HCT116 (cell line): ENCODE measurements at regions not wholly inside any gene's neighbourhood (a gene's known extent, or its start where the extent isn't known, plus 50 kb on each side); places are given as distances from the start of the nearest gene placed in this dataset.

Experiments used
- ATAC-seq: fragments of 200-7000 bp; cut with Tn5 transposase; 2 replicates; pipeline ENCODE4 v1.9.1; 2020; ENCODE audit warnings: mild to moderate bottlenecking, moderate library complexity
- BruUV-seq: library from RNA; stranded (reverse); fragments of 400-500 nt; replicated peaks from 2 replicates; lab custom pipeline; 2021; lab: Mats Ljungman, UMichigan
- CTCF ChIA-PET: fragments of 300-600 bp; sonication (Branson Sonifier 250); formaldehyde crosslinking; loops from one replicate; lab custom pipeline; 2021; ENCODE audit warnings: antibody characterized with exemption; lab: Charles Lee
- POLR2A ChIA-PET: fragments of 300-600, 350-600 bp; sonication (Branson Sonifier 250); formaldehyde crosslinking; loops from one replicate; lab custom pipeline; 2021; ENCODE audit warnings: antibody characterized with exemption; lab: Charles Lee
- RAD21 ChIA-PET, 2 experiments: fragments of 300-600 bp; sonication (Branson Sonifier 250); formaldehyde crosslinking; loops; one replicate each; lab custom pipeline; 2023; ENCODE audit warnings: low total read pairs in 2 of 2; ENCODE audit not compliant: uncharacterized antibody in 2 of 2, unreplicated experiment in 2 of 2, low non-redundant PET in 1 of 2; lab: Charles Lee
- DNase-seq: peaks from one replicate; pipeline ENCODE4 v3.0.0-alpha.2; 2010; ENCODE audit warnings: low read depth, low spot score
- H2AFZ ChIP-seq: fragments of 200-600 bp; shearing (Covaris generic), sonication (generic); 2 replicates; pipeline ENCODE4 v1.6.1; 2017; ENCODE audit warnings: low read depth, mixed run types, mixed read lengths, antibody characterized with exemption, low read length; ENCODE audit not compliant: poor library complexity, severe bottlenecking
- H3K27ac ChIP-seq: 2 replicates; pipeline ENCODE4 v1.5.1; 2012; ENCODE audit warnings: low read depth, low read length
- H3K27me3 ChIP-seq: fragments of 200-600 bp; sonication (generic); 2 replicates; pipeline ENCODE4 v1.6.1; 2016; ENCODE audit warnings: mixed run types, low read length, mixed read lengths; ENCODE audit not compliant: insufficient read depth
- H3K36me3 ChIP-seq, 2 experiments: fragments of 200-500 bp in 1 of 2; fragments of 200-600 bp in 1 of 2; sonication (Bioruptor generic) in 1 of 2; sonication (generic) in 1 of 2; 2 replicates each; pipeline versions ENCODE4 v1.5.1 to v1.6.1; 2014 to 2016; ENCODE audit warnings: low read length in 2 of 2, inconsistent platforms in 1 of 2, mixed read lengths in 1 of 2, mixed run types in 1 of 2; ENCODE audit not compliant: insufficient read depth in 2 of 2, control insufficient read depth in 1 of 2
- H3K4me1 ChIP-seq, 2 experiments: fragments of 200-600 bp in 1 of 2; sonication (generic) in 1 of 2; 2 replicates each; pipeline versions ENCODE4 v1.5.1 to v1.6.1; 2012 to 2017; ENCODE audit warnings: low read length in 2 of 2, inconsistent platforms in 1 of 2, mild to moderate bottlenecking in 1 of 2, mixed read lengths in 1 of 2, mixed run types in 1 of 2, moderate library complexity in 1 of 2; ENCODE audit not compliant: insufficient read depth in 2 of 2, control insufficient read depth in 1 of 2
- H3K4me2 ChIP-seq: fragments of 200-600 bp; sonication (generic); 2 replicates; pipeline ENCODE4 v1.6.1; 2017; ENCODE audit warnings: mixed run types, low read length, mixed read lengths
- H3K4me3 ChIP-seq, 2 experiments: fragments of 200-600 bp in 1 of 2; sonication (generic) in 1 of 2; replicated peaks in 1 of 2; 2 replicates each; pipeline ENCODE4 v1.5.1; 2011 to 2016; ENCODE audit warnings: low read length in 2 of 2, control low read depth in 1 of 2, low read depth in 1 of 2, mild to moderate bottlenecking in 1 of 2, mixed read lengths in 1 of 2, mixed run types in 1 of 2
- H3K79me2 ChIP-seq: fragments of 200-600 bp; sonication (generic); 2 replicates; pipeline ENCODE4 v1.6.1; 2017; ENCODE audit warnings: mild to moderate bottlenecking, mixed run types, low read length, moderate library complexity, mixed read lengths; ENCODE audit not compliant: insufficient read depth
- H3K9ac ChIP-seq: fragments of 200-600 bp; sonication (generic); 2 replicates; pipeline ENCODE4 v1.6.1; 2016; ENCODE audit warnings: low read length, mixed read lengths
- H3K9me2 ChIP-seq: fragments of 200-600 bp; sonication (generic), shearing (Covaris generic); 2 replicates; pipeline ENCODE4 v1.6.1; 2017; ENCODE audit warnings: mixed run types, mild to moderate bottlenecking, moderate library complexity; ENCODE audit not compliant: insufficient read depth
- H3K9me3 ChIP-seq, 2 experiments: fragments of 200-500 bp in 1 of 2; fragments of 200-600 bp in 1 of 2; sonication (Bioruptor generic) in 1 of 2; sonication (generic) in 1 of 2; 2 replicates each; pipeline ENCODE4 v1.6.1; 2014 to 2017; ENCODE audit warnings: low read length in 2 of 2, mixed read lengths in 2 of 2, inconsistent platforms in 1 of 2, low read depth in 1 of 2, mild to moderate bottlenecking in 1 of 2, mixed run types in 1 of 2, moderate library complexity in 1 of 2; ENCODE audit not compliant: control insufficient read depth in 1 of 2, insufficient read depth in 1 of 2
- H4K20me1 ChIP-seq: fragments of 200-600 bp; sonication (generic), shearing (Covaris generic); 2 replicates; pipeline ENCODE4 v1.6.1; 2017; ENCODE audit warnings: mixed run types, mild to moderate bottlenecking, moderate library complexity; ENCODE audit not compliant: insufficient read depth
- CBX3 ChIP-seq: IDR thresholded peaks from 2 replicates; pipeline ENCODE4 v1.6.1; 2012; ENCODE audit warnings: low read depth
- EZH2phosphoT487 ChIP-seq: fragments of 200-600 bp; IDR thresholded peaks from 2 replicates; pipeline ENCODE4 v1.6.1; 2018; ENCODE audit warnings: antibody characterized with exemption, borderline replicate concordance
- POLR2A ChIP-seq: IDR thresholded peaks from 2 replicates; pipeline ENCODE4 v1.7.0; 2011; ENCODE audit warnings: borderline replicate concordance; ENCODE audit not compliant: insufficient read depth, insufficient read length; ENCODE audit errors: extremely low read depth
- POLR2AphosphoS5 ChIP-seq: IDR thresholded peaks from 2 replicates; pipeline ENCODE4 v1.6.1; 2011; ENCODE audit warnings: mild to moderate bottlenecking, low read depth, low read length, moderate library complexity
- RAD21 ChIP-seq: IDR thresholded peaks from 2 replicates; pipeline ENCODE4 v1.6.1; 2012; ENCODE audit warnings: low read depth, mild to moderate bottlenecking
- SIN3A ChIP-seq: IDR thresholded peaks from 2 replicates; pipeline ENCODE4 v1.6.1; 2012; ENCODE audit warnings: low read depth
- SP1 ChIP-seq: IDR thresholded peaks from 2 replicates; pipeline ENCODE4 v1.6.1; 2012; ENCODE audit warnings: low read depth
- SRF ChIP-seq: IDR thresholded peaks from 2 replicates; pipeline ENCODE4 v1.6.1; 2012; ENCODE audit warnings: low read depth
- TCF7L2 ChIP-seq: IDR thresholded peaks from 2 replicates; pipeline ENCODE4 v1.7.0; 2011; ENCODE audit warnings: borderline replicate concordance, inconsistent platforms; ENCODE audit not compliant: insufficient read depth, insufficient read length; ENCODE audit errors: extremely low read depth
- ZFX ChIP-seq: fragments of 450-650 bp; IDR thresholded peaks from 2 replicates; pipeline ENCODE4 v1.6.1; 2017
- ZNF274 ChIP-seq: fragments of 200-500 bp; sonication (Bioruptor generic); IDR thresholded peaks from 2 replicates; pipeline ENCODE4 v1.6.1; 2014; ENCODE audit warnings: mild to moderate bottlenecking, low read depth, low read length, inconsistent platforms
- intact Hi-C: fragments of 100-400 bp; cut with micrococcal nuclease; formaldehyde crosslinking; loops from 2 replicates; pipeline ENCODE4 v1.10.0; 2022
- TF ChIP-seq, protein P1 (sequence below), 3 experiments: fragments of 200-600 bp in 1 of 3; sonication (generic) in 1 of 3; IDR thresholded peaks in 2 of 3; conservative IDR thresholded peaks in 1 of 3; 2 replicates each; pipeline ENCODE4 v1.5.1; 2012 to 2017; ENCODE audit warnings: low read depth in 2 of 3, low read length in 2 of 3, antibody characterized with exemption in 1 of 3, borderline replicate concordance in 1 of 3, control low read depth in 1 of 3, mild to moderate bottlenecking in 1 of 3, mixed read lengths in 1 of 3, mixed run types in 1 of 3, moderate library complexity in 1 of 3; ENCODE audit not compliant: insufficient read depth in 1 of 3
- TF ChIP-seq, protein P2 (sequence below): IDR thresholded peaks from 2 replicates; pipeline ENCODE4 v1.6.1; 2012; ENCODE audit warnings: low read depth
- TF ChIP-seq, protein P3 (sequence below): IDR thresholded peaks from 2 replicates; pipeline ENCODE4 v1.6.1; 2012

DNA sequence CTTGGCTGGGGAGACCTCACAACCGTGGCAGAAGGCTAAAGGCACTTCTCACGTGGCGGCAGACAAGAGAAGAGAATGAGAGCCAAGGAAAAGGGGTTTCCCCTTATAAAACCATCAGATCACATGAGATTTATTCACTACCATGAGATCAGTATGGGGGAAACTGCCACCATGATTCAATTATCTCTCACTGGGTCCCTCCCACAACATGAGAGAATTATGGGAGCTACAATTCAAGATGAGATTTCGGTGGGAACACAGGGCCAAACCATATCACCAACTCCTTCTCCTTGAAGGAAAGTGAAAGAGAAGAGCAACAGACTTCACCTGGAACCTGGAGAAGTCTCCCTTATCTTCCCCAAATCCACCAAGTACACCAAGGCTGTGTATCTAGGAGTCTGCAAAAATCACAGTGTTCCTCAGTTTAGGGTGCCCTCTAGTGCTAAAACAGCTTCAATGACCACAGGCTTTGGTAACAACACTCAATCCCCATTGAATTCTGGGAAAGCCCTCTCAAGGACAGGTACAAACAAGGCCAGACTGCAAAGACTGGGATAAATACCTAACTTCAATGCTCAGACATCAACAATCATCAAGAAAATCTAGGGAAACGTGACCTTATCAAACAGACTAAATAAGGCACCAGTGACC, 148.8 kb upstream of the SRD5A2 start:
- no peaks in the 10 kb centered on the region for H3K27me3 ChIP-seq
- no TSS peak for BruUV-seq
- ChIA-PET RAD21 (no interaction called here), POLR2A (no interaction called here), CTCF (no interaction called here)
- H3K4me3 ChIP-seq, result no peak overlapping the region
- H3K4me2 ChIP-seq, result no peak overlapping the region
- intact Hi-C loops, result no loop called here
- no peak overlapping the region for H3K27ac ChIP-seq
- no peak overlapping the region for H3K9ac ChIP-seq
- TF ChIP-seq SP1 (no peak), SRF (no peak), CBX3 (no peak), RAD21 (peak; percentile 78), POLR2AphosphoS5 (no peak), SIN3A (no peak), TCF7L2 (no peak), EZH2phosphoT487 (no peak), POLR2A (no peak), ZNF274 (no peak), ZFX (no peak)
- TF ChIP-seq, protein P1, sequence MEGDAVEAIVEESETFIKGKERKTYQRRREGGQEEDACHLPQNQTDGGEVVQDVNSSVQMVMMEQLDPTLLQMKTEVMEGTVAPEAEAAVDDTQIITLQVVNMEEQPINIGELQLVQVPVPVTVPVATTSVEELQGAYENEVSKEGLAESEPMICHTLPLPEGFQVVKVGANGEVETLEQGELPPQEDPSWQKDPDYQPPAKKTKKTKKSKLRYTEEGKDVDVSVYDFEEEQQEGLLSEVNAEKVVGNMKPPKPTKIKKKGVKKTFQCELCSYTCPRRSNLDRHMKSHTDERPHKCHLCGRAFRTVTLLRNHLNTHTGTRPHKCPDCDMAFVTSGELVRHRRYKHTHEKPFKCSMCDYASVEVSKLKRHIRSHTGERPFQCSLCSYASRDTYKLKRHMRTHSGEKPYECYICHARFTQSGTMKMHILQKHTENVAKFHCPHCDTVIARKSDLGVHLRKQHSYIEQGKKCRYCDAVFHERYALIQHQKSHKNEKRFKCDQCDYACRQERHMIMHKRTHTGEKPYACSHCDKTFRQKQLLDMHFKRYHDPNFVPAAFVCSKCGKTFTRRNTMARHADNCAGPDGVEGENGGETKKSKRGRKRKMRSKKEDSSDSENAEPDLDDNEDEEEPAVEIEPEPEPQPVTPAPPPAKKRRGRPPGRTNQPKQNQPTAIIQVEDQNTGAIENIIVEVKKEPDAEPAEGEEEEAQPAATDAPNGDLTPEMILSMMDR (IDR thresholded peaks at IDR 0.05 in 2 of 3, conservative IDR thresholded peaks at IDR 0.05 in 1 of 3; ENCODE audit: borderline replicate concordance in 1 of 3, insufficient read depth in 1 of 3, low read depth in 2 of 3, low read length in 2 of 3), result peak; percentile 58 to 70 (median 68); a peak in 5 of 6 replicates
- TF ChIP-seq, protein P2, sequence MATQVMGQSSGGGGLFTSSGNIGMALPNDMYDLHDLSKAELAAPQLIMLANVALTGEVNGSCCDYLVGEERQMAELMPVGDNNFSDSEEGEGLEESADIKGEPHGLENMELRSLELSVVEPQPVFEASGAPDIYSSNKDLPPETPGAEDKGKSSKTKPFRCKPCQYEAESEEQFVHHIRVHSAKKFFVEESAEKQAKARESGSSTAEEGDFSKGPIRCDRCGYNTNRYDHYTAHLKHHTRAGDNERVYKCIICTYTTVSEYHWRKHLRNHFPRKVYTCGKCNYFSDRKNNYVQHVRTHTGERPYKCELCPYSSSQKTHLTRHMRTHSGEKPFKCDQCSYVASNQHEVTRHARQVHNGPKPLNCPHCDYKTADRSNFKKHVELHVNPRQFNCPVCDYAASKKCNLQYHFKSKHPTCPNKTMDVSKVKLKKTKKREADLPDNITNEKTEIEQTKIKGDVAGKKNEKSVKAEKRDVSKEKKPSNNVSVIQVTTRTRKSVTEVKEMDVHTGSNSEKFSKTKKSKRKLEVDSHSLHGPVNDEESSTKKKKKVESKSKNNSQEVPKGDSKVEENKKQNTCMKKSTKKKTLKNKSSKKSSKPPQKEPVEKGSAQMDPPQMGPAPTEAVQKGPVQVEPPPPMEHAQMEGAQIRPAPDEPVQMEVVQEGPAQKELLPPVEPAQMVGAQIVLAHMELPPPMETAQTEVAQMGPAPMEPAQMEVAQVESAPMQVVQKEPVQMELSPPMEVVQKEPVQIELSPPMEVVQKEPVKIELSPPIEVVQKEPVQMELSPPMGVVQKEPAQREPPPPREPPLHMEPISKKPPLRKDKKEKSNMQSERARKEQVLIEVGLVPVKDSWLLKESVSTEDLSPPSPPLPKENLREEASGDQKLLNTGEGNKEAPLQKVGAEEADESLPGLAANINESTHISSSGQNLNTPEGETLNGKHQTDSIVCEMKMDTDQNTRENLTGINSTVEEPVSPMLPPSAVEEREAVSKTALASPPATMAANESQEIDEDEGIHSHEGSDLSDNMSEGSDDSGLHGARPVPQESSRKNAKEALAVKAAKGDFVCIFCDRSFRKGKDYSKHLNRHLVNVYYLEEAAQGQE, result no peak
- TF ChIP-seq, protein P3, sequence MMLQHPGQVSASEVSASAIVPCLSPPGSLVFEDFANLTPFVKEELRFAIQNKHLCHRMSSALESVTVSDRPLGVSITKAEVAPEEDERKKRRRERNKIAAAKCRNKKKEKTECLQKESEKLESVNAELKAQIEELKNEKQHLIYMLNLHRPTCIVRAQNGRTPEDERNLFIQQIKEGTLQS, result no peak
- DNase-seq, result peak; percentile 54
- no peaks in the 10 kb centered on the region for H3K36me3 ChIP-seq
- H3K9me2 ChIP-seq, result no peaks in the 10 kb centered on the region
- peak overlapping the region; percentile 28 for H2AFZ ChIP-seq
- no peaks in the 10 kb centered on the region for H4K20me1 ChIP-seq
- no peaks in the 10 kb centered on the region for H3K79me2 ChIP-seq
- H3K9me3 ChIP-seq, result no peaks in the 10 kb centered on the region
- ATAC-seq, result peak; percentile 100
- H3K4me1 ChIP-seq, result no peaks in the 10 kb centered on the region; a peak in 1 of 4 replicates
